Trophoblast cell (in vitro differentiated cells and primary cell): ENCODE measurements at regions not wholly inside any gene's neighbourhood (a gene's known extent, or its start where the extent isn't known, plus 50 kb on each side); places are given as distances from the start of the nearest gene placed in this dataset.

Experiments
- DNase-seq, 2 donors: peaks; one replicate each; pipeline ENCODE4 v3.0.0-alpha.2; 2016
- H2AFZ ChIP-seq: 2 replicates; pipeline ENCODE4 v1.6.1; 2013; ENCODE audit warnings: low read length, moderate library complexity, mild to moderate bottlenecking; ENCODE audit not compliant: insufficient read depth, poor library complexity
- H2AK5ac ChIP-seq: 2 replicates; pipeline ENCODE4 v1.6.1; 2013; ENCODE audit warnings: mild to moderate bottlenecking, low read length
- H2BK120ac ChIP-seq: 2 replicates; pipeline ENCODE4 v1.6.1; 2013; ENCODE audit warnings: low read length, mild to moderate bottlenecking, moderate library complexity; ENCODE audit not compliant: insufficient read depth, poor library complexity
- H2BK12ac ChIP-seq: 2 replicates; pipeline ENCODE4 v1.6.1; 2013; ENCODE audit warnings: mild to moderate bottlenecking, low read length, moderate library complexity
- H2BK5ac ChIP-seq: 2 replicates; pipeline ENCODE4 v1.6.1; 2013; ENCODE audit warnings: low read length, low read depth, moderate library complexity, mild to moderate bottlenecking; ENCODE audit not compliant: poor library complexity
- H3K14ac ChIP-seq: 2 replicates; pipeline ENCODE4 v1.6.1; 2013; ENCODE audit warnings: mild to moderate bottlenecking, low read length
- H3K18ac ChIP-seq: 2 replicates; pipeline ENCODE4 v1.6.1; 2013; ENCODE audit warnings: mild to moderate bottlenecking, low read length
- H3K23ac ChIP-seq: 2 replicates; pipeline ENCODE4 v1.6.1; 2013; ENCODE audit warnings: low read length
- H3K27ac ChIP-seq: 2 replicates; pipeline ENCODE4 v1.5.1; 2013; ENCODE audit warnings: low read depth, mild to moderate bottlenecking, inconsistent platforms, low read length, moderate library complexity
- H3K27me3 ChIP-seq: 2 replicates; pipeline ENCODE4 v1.6.1; 2013; ENCODE audit warnings: inconsistent platforms, mild to moderate bottlenecking, low read length, moderate library complexity; ENCODE audit not compliant: insufficient read depth
- H3K36me3 ChIP-seq, 2 experiments: 1 replicate in 1 of 2; 2 replicates in 1 of 2; pipeline ENCODE4 v1.6.1; 2013; ENCODE audit warnings: low read length in 2 of 2, mild to moderate bottlenecking in 2 of 2, moderate library complexity in 1 of 2; ENCODE audit not compliant: insufficient read depth in 2 of 2, control insufficient read depth in 1 of 2
- H3K4ac ChIP-seq: 2 replicates; pipeline ENCODE4 v1.6.1; 2013; ENCODE audit warnings: low read depth, mild to moderate bottlenecking, low read length, moderate library complexity
- H3K4me1 ChIP-seq, 2 experiments: 1 replicate in 1 of 2; 2 replicates in 1 of 2; pipeline ENCODE4 v1.6.1; 2013; ENCODE audit warnings: low read length in 2 of 2, mild to moderate bottlenecking in 2 of 2, moderate library complexity in 1 of 2; ENCODE audit not compliant: insufficient read depth in 2 of 2, control insufficient read depth in 1 of 2
- H3K4me2 ChIP-seq: 2 replicates; pipeline ENCODE4 v1.6.1; 2013; ENCODE audit warnings: inconsistent platforms, mild to moderate bottlenecking, low read length, moderate library complexity
- H3K4me3 ChIP-seq: 2 replicates; pipeline ENCODE4 v1.5.1; 2013; ENCODE audit warnings: mild to moderate bottlenecking, low read depth, low read length, inconsistent platforms
- H3K79me1 ChIP-seq: one replicate; pipeline ENCODE4 v1.6.1; 2013; ENCODE audit warnings: low read length
- H3K79me2 ChIP-seq: 2 replicates; pipeline ENCODE4 v1.6.1; 2013; ENCODE audit warnings: low read length, mild to moderate bottlenecking; ENCODE audit not compliant: control insufficient read depth, insufficient read depth, poor library complexity
- H3K9ac ChIP-seq: 2 replicates; pipeline ENCODE4 v1.6.1; 2013; ENCODE audit warnings: mild to moderate bottlenecking, low read length
- H3K9me3 ChIP-seq: 2 replicates; pipeline ENCODE4 v1.6.1; 2013; ENCODE audit warnings: low read depth, mild to moderate bottlenecking, control low read depth, inconsistent platforms, low read length; ENCODE audit not compliant: insufficient read depth
- H4K12ac ChIP-seq: 2 replicates; pipeline ENCODE4 v1.6.1; 2013; ENCODE audit warnings: low read depth, mild to moderate bottlenecking, low read length, moderate library complexity
- H4K8ac ChIP-seq: 2 replicates; pipeline ENCODE4 v1.6.1; 2013; ENCODE audit warnings: low read depth, mild to moderate bottlenecking, low read length, moderate library complexity
- H4K91ac ChIP-seq: one replicate; pipeline ENCODE4 v1.6.1; 2013; ENCODE audit warnings: low read depth, mild to moderate bottlenecking, low read length, moderate library complexity
- WGBS: extraction: QIAGEN DNeasy Blood & Tissue Kit; methylation state at CpG from one replicate; pipeline ENCODE4 v1.1.7; 2013; ENCODE audit warnings: missing lambda C conversion rate; ENCODE audit not compliant: insufficient read length, insufficient coverage; ENCODE audit errors: extremely low coverage; 5-methylcytosine and 5-hydroxymethylcytosine counted together

GRCh38 chr13:74910415-74910814 is 571.6 kb downstream of the TBC1D4 start:
- Histone ChIP-seq H3K9me3 (no peaks in the 10 kb centered on the region), H3K4me3 (no peak overlapping the region), H4K91ac (no peak overlapping the region), H3K4ac (no peak overlapping the region), H4K8ac (no peak overlapping the region), H4K12ac (no peak overlapping the region), H3K27me3 (no peaks in the 10 kb centered on the region), H3K79me1 (no peaks in the 10 kb centered on the region), H3K36me3 (no peaks in the 10 kb centered on the region), H3K4me2 (no peak overlapping the region), H2BK120ac (no peak overlapping the region), H2BK12ac (no peak overlapping the region), H3K18ac (no peak overlapping the region), H3K23ac (no peak overlapping the region), H3K14ac (no peak overlapping the region), H3K27ac (no peak overlapping the region), H3K9ac (no peak overlapping the region), H2AFZ (no peak overlapping the region), H3K79me2 (no peaks in the 10 kb centered on the region), H2BK5ac (no peak overlapping the region), H3K4me1 (no peaks in the 10 kb centered on the region), H2AK5ac (no peak overlapping the region)
- DNase-seq: no peak
- WGBS: no CpG with 5 or more reads among the region's 5 CpGs

- Histone ChIP-seq H2AFZ (no peak overlapping the region), H3K79me1 (no peaks in the 10 kb centered on the region), H3K4ac (no peak overlapping the region), H3K4me2 (no peak overlapping the region), H3K9ac (no peak overlapping the region), H3K9me3 (no peaks in the 10 kb centered on the region), H3K79me2 (no peaks in the 10 kb centered on the region), H2BK12ac (no peak overlapping the region), H3K23ac (no peak overlapping the region), H3K4me3 (no peak overlapping the region), H3K18ac (no peak overlapping the region), H3K27me3 (no peaks in the 10 kb centered on the region), H2AK5ac (no peak overlapping the region), H2BK120ac (no peak overlapping the region), H4K8ac (no peak overlapping the region), H3K36me3 (no peaks in the 10 kb centered on the region), H4K12ac (no peak overlapping the region), H4K91ac (no peak overlapping the region), H2BK5ac (no peak overlapping the region), H3K14ac (no peak overlapping the region), H3K27ac (no peak overlapping the region), H3K4me1 (no peaks in the 10 kb centered on the region)
- WGBS: no CpG with 5 or more reads among the region's 5 CpGs
- DNase-seq: no peak
Observed at GRCh38 chr13:74907788-74908187, 574.2 kb downstream of the TBC1D4 start.

GRCh38 chr13:74904556-74904955 is 577.4 kb downstream of the TBC1D4 start:
- no CpG with 5 or more reads among the region's 4 CpGs for WGBS
- Histone ChIP-seq H3K4ac (no peak overlapping the region), H3K4me2 (no peak overlapping the region), H4K8ac (no peak overlapping the region), H4K91ac (no peak overlapping the region), H3K4me1 (no peaks in the 10 kb centered on the region), H3K18ac (no peak overlapping the region), H3K36me3 (no peaks in the 10 kb centered on the region), H2BK120ac (no peak overlapping the region), H3K79me1 (no peaks in the 10 kb centered on the region), H2AK5ac (no peak overlapping the region), H3K27ac (no peak overlapping the region), H2AFZ (no peak overlapping the region), H3K27me3 (no peaks in the 10 kb centered on the region), H3K9ac (no peak overlapping the region), H2BK12ac (no peak overlapping the region), H3K9me3 (no peaks in the 10 kb centered on the region), H3K23ac (no peak overlapping the region), H2BK5ac (no peak overlapping the region), H3K79me2 (no peaks in the 10 kb centered on the region), H4K12ac (no peak overlapping the region), H3K14ac (no peak overlapping the region), H3K4me3 (no peak overlapping the region)
- no peak for DNase-seq

- Histone ChIP-seq H2AFZ (no peak overlapping the region), H3K27me3 (no peaks in the 10 kb centered on the region), H2AK5ac (no peak overlapping the region), H3K23ac (no peak overlapping the region), H3K9ac (no peak overlapping the region), H3K79me1 (no peaks in the 10 kb centered on the region), H4K91ac (no peak overlapping the region), H3K14ac (no peak overlapping the region), H3K4ac (no peak overlapping the region), H3K79me2 (no peaks in the 10 kb centered on the region), H2BK120ac (no peak overlapping the region), H3K36me3 (no peaks in the 10 kb centered on the region), H2BK12ac (no peak overlapping the region), H2BK5ac (no peak overlapping the region), H4K12ac (no peak overlapping the region), H3K4me2 (no peak overlapping the region), H3K9me3 (no peaks in the 10 kb centered on the region), H3K4me3 (no peak overlapping the region), H4K8ac (no peak overlapping the region), H3K4me1 (no peaks in the 10 kb centered on the region), H3K27ac (no peak overlapping the region), H3K18ac (no peak overlapping the region)
- DNase-seq: no peak
- no CpG with 5 or more reads among the region's 1 CpG for WGBS
Observed at GRCh38 chr13:74895042-74895796, 586.8 kb downstream of the TBC1D4 start.
